ENCODE measurements at regions not wholly inside any gene's neighbourhood (a gene's known extent, or its start where the extent isn't known, plus 50 kb on each side); places are given as distances from the start of the nearest gene placed in this dataset.
A peak's percentile ranks its signal among the peaks of the same experiment; 100 is the strongest.

DNA sequence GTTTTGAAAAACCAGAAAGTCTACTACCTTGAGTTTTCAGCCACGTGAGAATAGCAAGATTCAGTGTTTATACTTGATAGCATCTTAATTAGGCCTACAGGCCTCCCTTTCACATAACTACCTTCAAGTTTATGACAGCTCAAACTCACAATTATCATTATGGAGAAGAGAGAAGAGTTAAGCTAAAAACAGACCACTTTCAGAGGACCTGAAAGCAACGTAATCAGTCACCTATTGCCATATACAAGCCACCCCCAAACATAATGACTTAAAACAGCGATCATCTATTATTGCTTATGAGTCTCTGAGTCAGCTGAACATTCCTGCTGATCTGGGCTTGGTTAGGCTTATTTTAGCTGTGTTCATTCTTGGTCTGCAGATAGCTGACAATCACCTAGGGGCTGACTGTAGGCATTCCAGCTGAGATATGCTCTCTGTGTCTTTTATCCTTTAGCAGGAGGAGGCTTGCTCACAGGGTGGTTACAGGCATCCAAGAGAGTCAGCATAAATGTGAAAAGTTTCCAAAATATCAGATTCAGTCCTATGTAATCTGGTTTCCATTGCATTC lies 130.9 kb downstream of the COX7C start:
- no peak for TF ChIP-seq CTCF (IDR thresholded peaks at IDR 0.05; ENCODE audit: insufficient read depth, low read length)
- H3K4me3 ChIP-seq (ENCODE audit: low read depth, low read length): no peak overlapping the region
- no peak for DNase-seq (ENCODE audit: low read depth)

DNA sequence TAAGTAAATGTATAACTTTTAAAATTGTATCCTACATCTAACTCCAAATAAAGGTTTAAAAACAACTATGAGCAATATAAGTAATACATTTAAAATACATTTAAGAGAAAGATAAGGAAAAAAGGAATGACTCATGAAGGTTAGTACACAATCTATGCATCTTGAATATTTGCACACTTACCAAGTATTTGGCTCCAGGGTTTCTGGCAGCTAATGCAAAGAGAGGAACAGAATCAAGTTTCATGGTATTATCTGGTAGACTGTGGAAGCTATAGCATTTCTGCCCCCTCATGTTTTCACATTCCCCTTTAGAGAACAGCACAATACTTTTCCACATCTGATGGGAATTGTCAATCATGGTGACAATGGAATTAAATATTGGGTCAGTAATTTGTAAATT lies 132.1 kb downstream of the COX7C start:
- TF ChIP-seq CTCF (IDR thresholded peaks at IDR 0.05; ENCODE audit: insufficient read depth, low read length): no peak
- H3K4me3 ChIP-seq (ENCODE audit: low read depth, low read length): no peak overlapping the region
- DNase-seq (ENCODE audit: low read depth): no peak

DNA sequence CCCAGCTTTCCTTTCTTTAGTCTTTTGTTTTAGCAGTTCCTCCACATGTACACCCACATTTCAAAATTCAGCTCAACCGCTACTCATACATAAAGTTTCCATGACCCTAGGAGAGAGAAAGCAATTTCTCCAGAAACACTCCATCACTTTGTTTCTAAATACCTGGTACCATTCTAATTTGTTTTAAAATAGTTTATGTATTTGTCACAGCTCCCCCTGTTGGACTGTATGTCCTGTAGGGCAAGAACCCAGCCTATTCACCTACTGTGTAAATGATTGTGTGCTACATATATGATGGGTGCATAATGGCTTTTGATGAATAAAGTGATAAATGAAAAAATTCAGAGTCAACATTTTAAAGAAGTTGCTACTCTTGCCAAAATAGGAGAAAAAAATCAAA lies 139.1 kb downstream of the COX7C start:
- no peak overlapping the region for H3K4me3 ChIP-seq (ENCODE audit: low read depth, low read length)
- TF ChIP-seq CTCF (IDR thresholded peaks at IDR 0.05; ENCODE audit: insufficient read depth, low read length): no peak
- no peak for DNase-seq (ENCODE audit: low read depth)

GRCh38 chr5:86757824-86758223 lies 140.1 kb downstream of the COX7C start:
- no peak for TF ChIP-seq CTCF (IDR thresholded peaks at IDR 0.05; ENCODE audit: insufficient read depth, low read length)
- no peak overlapping the region for H3K4me3 ChIP-seq (ENCODE audit: low read depth, low read length)
- peak; percentile 5 for DNase-seq (ENCODE audit: low read depth)

DNA sequence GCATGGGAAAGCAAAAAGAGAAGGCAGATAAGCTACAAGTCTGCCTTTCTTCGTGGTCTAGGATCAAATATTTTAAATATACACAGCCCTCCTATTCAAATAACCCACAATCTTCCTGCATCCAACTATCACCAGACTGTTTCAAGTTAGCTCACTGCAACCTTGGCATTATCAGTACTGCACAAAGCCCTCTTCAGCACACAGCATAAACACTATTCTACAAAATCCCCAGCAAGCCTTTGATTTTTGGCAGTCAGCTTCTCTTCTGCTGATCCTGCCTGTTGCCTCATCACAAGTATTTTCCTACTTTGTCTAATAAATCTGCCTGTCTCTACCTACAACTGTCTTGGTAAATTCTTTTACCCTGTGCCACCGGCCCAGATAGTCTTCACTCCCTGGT lies 142.9 kb downstream of the COX7C start:
- no peak for DNase-seq (ENCODE audit: low read depth)
- no peak for TF ChIP-seq CTCF (IDR thresholded peaks at IDR 0.05; ENCODE audit: insufficient read depth, low read length)
- no peak overlapping the region for H3K4me3 ChIP-seq (ENCODE audit: low read depth, low read length)

- DNase-seq (ENCODE audit: low read depth): no peak
- TF ChIP-seq CTCF (IDR thresholded peaks at IDR 0.05; ENCODE audit: insufficient read depth, low read length): no peak
- no peak overlapping the region for H3K4me3 ChIP-seq (ENCODE audit: low read depth, low read length)
Observed at GRCh38 chr5:86763929-86764328, 146.2 kb downstream of the COX7C start.

Data from fibroblast of the aortic adventitia (primary cell).